OCI-LY7 (cell line): ENCODE measurements at regions not wholly inside any gene's neighbourhood (a gene's known extent, or its start where the extent isn't known, plus 50 kb on each side); places are given as distances from the start of the nearest gene placed in this dataset.

ENCODE experiments used
- BruUV-seq: library from RNA; stranded (reverse); fragments of 400-500 nt; replicated peaks from 2 replicates; lab custom pipeline; 2021; lab: Mats Ljungman, UMichigan
- CTCF ChIA-PET: fragments of 300-600 bp; sonication (Branson Sonifier 250); formaldehyde crosslinking; loops from one replicate; lab custom pipeline; 2022; ENCODE audit warnings: antibody characterized with exemption; ENCODE audit not compliant: unreplicated experiment; lab: Charles Lee
- POLR2A ChIA-PET: fragments of 300-600 bp; sonication (Branson Sonifier 250); formaldehyde crosslinking; loops from one replicate; lab custom pipeline; 2022; ENCODE audit warnings: antibody characterized with exemption; lab: Charles Lee
- DNase-seq: peaks from one replicate; pipeline ENCODE4 v3.0.0-alpha.2; 2015; ENCODE audit warnings: low spot score
- H2AFZ ChIP-seq: fragments of 200-600 bp; sonication (generic), shearing (Covaris generic); 2 replicates; pipeline ENCODE4 v1.6.1; 2014; ENCODE audit warnings: mild to moderate bottlenecking, antibody characterized with exemption, low read length, moderate library complexity
- H3K27ac ChIP-seq: fragments of 200-600 bp; sonication (generic); 2 replicates; pipeline ENCODE4 v1.5.1; 2014; ENCODE audit warnings: mixed run types, low read depth, mild to moderate bottlenecking, moderate library complexity, low read length, inconsistent platforms; ENCODE audit not compliant: poor library complexity, severe bottlenecking
- H3K36me3 ChIP-seq: fragments of 200-600 bp; sonication (generic); 2 replicates; pipeline ENCODE4 v1.6.1; 2014; ENCODE audit warnings: mild to moderate bottlenecking, antibody characterized with exemption, low read length, moderate library complexity, mixed read lengths; ENCODE audit not compliant: insufficient read depth
- H3K4me1 ChIP-seq: fragments of 200-600 bp; sonication (generic); 2 replicates; pipeline ENCODE4 v1.5.1; 2014; ENCODE audit warnings: mild to moderate bottlenecking, low read length; ENCODE audit not compliant: insufficient read depth, poor library complexity, severe bottlenecking
- H3K4me2 ChIP-seq: fragments of 200-600 bp; sonication (generic); 2 replicates; pipeline ENCODE4 v1.6.1; 2014; ENCODE audit warnings: mild to moderate bottlenecking, low read length
- H3K4me3 ChIP-seq: fragments of 200-600 bp; sonication (generic); 2 replicates; pipeline ENCODE4 v1.5.1; 2014; ENCODE audit warnings: mild to moderate bottlenecking, low read depth, low read length; ENCODE audit not compliant: poor library complexity, severe bottlenecking
- H3K79me2 ChIP-seq: fragments of 200-600 bp; sonication (generic); 2 replicates; pipeline ENCODE4 v1.6.1; 2016; ENCODE audit warnings: low read depth, mild to moderate bottlenecking, low read length, moderate library complexity, mixed read lengths; ENCODE audit not compliant: insufficient read depth
- H3K9me2 ChIP-seq: fragments of 200-600 bp; sonication (generic); 2 replicates; pipeline ENCODE4 v1.6.1; 2016; ENCODE audit warnings: mild to moderate bottlenecking, low read length, mixed read lengths; ENCODE audit not compliant: insufficient read depth
- H3K9me3 ChIP-seq: fragments of 200-600 bp; sonication (generic); 2 replicates; pipeline ENCODE4 v1.6.1; 2014; ENCODE audit warnings: mild to moderate bottlenecking, mixed run types, low read length, mixed read lengths
- H4K20me1 ChIP-seq: fragments of 200-600 bp; sonication (generic); 2 replicates; pipeline ENCODE4 v1.6.1; 2014; ENCODE audit warnings: mild to moderate bottlenecking, antibody characterized with exemption, low read length, moderate library complexity, mixed read lengths; ENCODE audit not compliant: insufficient read depth
- EZH2phosphoT487 ChIP-seq: fragments of 200-600 bp; sonication (generic); IDR thresholded peaks from 2 replicates; pipeline ENCODE4 v1.6.1; 2018; ENCODE audit warnings: low read depth, borderline replicate concordance, mild to moderate bottlenecking, mixed run types, antibody characterized with exemption, low read length, moderate library complexity, mixed read lengths
- intact Hi-C: fragments of 100-400 bp; cut with micrococcal nuclease; formaldehyde crosslinking; loops from one replicate; pipeline ENCODE4 v1.10.0; 2022; ENCODE audit not compliant: unreplicated experiment
- TF ChIP-seq, protein P1 (sequence below): fragments of 200-600 bp; sonication (generic); conservative IDR thresholded peaks from 2 replicates; pipeline ENCODE4 v1.5.1; 2014; ENCODE audit warnings: mild to moderate bottlenecking, antibody characterized with exemption, low read length, moderate library complexity, mixed read lengths

DNA sequence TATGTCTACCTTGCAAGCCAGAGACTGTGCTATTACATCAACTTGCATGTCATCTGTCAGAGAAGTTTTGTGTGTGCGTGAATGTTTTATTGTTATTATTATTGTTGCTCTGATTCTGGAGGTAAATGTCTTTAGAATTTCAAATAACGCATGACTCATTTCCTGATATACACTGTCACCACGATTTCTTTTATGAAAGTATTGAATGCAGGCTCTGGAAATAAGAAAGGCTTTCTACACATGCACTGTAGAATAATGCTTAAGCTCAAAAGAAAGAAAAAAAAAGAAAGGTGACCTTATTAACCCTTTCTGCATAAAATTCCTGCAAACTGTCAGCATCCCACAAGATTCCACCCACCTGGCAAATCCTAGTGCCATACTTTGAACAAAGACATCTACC, 632.9 kb downstream of the ZNF674 start:
- TF ChIP-seq, protein P1, sequence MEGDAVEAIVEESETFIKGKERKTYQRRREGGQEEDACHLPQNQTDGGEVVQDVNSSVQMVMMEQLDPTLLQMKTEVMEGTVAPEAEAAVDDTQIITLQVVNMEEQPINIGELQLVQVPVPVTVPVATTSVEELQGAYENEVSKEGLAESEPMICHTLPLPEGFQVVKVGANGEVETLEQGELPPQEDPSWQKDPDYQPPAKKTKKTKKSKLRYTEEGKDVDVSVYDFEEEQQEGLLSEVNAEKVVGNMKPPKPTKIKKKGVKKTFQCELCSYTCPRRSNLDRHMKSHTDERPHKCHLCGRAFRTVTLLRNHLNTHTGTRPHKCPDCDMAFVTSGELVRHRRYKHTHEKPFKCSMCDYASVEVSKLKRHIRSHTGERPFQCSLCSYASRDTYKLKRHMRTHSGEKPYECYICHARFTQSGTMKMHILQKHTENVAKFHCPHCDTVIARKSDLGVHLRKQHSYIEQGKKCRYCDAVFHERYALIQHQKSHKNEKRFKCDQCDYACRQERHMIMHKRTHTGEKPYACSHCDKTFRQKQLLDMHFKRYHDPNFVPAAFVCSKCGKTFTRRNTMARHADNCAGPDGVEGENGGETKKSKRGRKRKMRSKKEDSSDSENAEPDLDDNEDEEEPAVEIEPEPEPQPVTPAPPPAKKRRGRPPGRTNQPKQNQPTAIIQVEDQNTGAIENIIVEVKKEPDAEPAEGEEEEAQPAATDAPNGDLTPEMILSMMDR = no peak
- no peak for TF ChIP-seq EZH2phosphoT487
- ChIA-PET CTCF (no interaction called here), POLR2A (no interaction called here)
- H3K9me3 ChIP-seq = no peaks in the 10 kb centered on the region
- H3K4me3 ChIP-seq = no peak overlapping the region
- H3K4me1 ChIP-seq = no peaks in the 10 kb centered on the region
- no peak overlapping the region for H2AFZ ChIP-seq
- no peak for DNase-seq
- H3K79me2 ChIP-seq = no peaks in the 10 kb centered on the region
- intact Hi-C loops = no loop called here
- no peaks in the 10 kb centered on the region for H4K20me1 ChIP-seq
- H3K27ac ChIP-seq = no peak overlapping the region
- no peaks in the 10 kb centered on the region for H3K36me3 ChIP-seq
- no peak overlapping the region for H3K4me2 ChIP-seq
- no peaks in the 10 kb centered on the region for H3K9me2 ChIP-seq
- no TSS peak for BruUV-seq

- Histone ChIP-seq H3K4me2 (no peak overlapping the region), H3K4me1 (no peaks in the 10 kb centered on the region), H2AFZ (no peak overlapping the region), H3K27ac (no peak overlapping the region), H3K4me3 (no peak overlapping the region), H3K9me2 (no peaks in the 10 kb centered on the region), H3K9me3 (no peaks in the 10 kb centered on the region), H3K79me2 (no peaks in the 10 kb centered on the region), H4K20me1 (no peaks in the 10 kb centered on the region), H3K36me3 (no peaks in the 10 kb centered on the region)
- intact Hi-C loops = no loop called here
- BruUV-seq = no TSS peak
- ChIA-PET CTCF (no interaction called here), POLR2A (interaction anchor here (0.6 kb wide), 1 partner anchor 439 kb away, joined by 3 read pairs; no protein-coding TSS in a partner anchor)
- TF ChIP-seq, protein P1 = no peak
- TF ChIP-seq EZH2phosphoT487 = no peak
- DNase-seq = no peak
Observed at GRCh38 chrX:45907786-45908185, 637.4 kb downstream of the ZNF674 start.

DNA sequence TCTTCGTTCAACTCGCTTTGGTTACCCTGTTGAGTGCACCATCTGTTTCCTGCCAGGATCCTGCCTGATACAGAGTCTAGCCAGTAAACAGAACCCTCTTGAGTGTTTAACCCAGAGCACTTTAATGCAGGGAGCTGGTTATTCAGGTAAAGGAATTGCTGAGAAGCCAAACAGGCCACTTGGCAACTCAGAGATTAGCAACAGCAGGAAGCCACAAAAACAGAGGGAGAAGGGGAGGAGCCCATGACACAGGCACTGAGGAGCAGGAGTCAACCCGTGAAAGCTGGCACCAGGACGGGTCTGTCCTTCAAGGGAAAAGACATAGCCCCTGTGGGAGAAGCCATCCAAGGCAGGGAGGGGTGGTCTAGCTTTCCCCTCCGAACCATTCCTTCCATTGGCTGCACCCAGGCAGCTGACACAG, 641.4 kb downstream of the ZNF674 start:
- ChIA-PET CTCF (no interaction called here), POLR2A (interaction anchor here (0.5 kb wide), 1 partner anchor 63 kb away, joined by 3 read pairs; no protein-coding TSS in a partner anchor)
- Histone ChIP-seq H3K4me3 (no peak overlapping the region), H3K9me3 (no peaks in the 10 kb centered on the region), H3K4me2 (no peak overlapping the region), H3K4me1 (no peaks in the 10 kb centered on the region), H3K9me2 (no peaks in the 10 kb centered on the region), H3K36me3 (no peaks in the 10 kb centered on the region), H4K20me1 (no peaks in the 10 kb centered on the region), H3K27ac (no peak overlapping the region), H2AFZ (no peak overlapping the region), H3K79me2 (no peaks in the 10 kb centered on the region)
- BruUV-seq = no TSS peak
- DNase-seq = no peak
- no peak for TF ChIP-seq EZH2phosphoT487
- TF ChIP-seq, protein P1 = no peak
- intact Hi-C loops = no loop called here
